Muscle of arm (tissue), 1 donor: ENCODE measurements at regions not wholly inside any gene's neighbourhood (a gene's known extent, or its start where the extent isn't known, plus 50 kb on each side); places are given as distances from the start of the nearest gene placed in this dataset.
"Not testable (repeated sequence)": the region's sequence is repeated elsewhere in the genome, so short reads cannot be mapped to it uniquely, and the experiment has no call there.

Experiments used
- DNase-seq: peaks from one replicate; pipeline ENCODE4 v3.0.0-alpha.2; 2013

GRCh38 chrX:28189011-28189410, 207.8 kb upstream of the DCAF8L1 start:
- DNase-seq, result no peak

- no peak for DNase-seq
Measured at GRCh38 chrX:28188526-28188925, 207.3 kb upstream of the DCAF8L1 start.

GRCh38 chrX:28180096-28180495, 198.8 kb upstream of the DCAF8L1 start:
- DNase-seq, result peak; percentile 10

GRCh38 chrX:28178206-28178605, 197.0 kb upstream of the DCAF8L1 start:
- no peak for DNase-seq

- no peak for DNase-seq
Measured at GRCh38 chrX:28177202-28177601, 196.0 kb upstream of the DCAF8L1 start.

GRCh38 chrX:28170713-28171112, 189.5 kb upstream of the DCAF8L1 start:
- DNase-seq, result no peak

GRCh38 chrX:28158019-28158777, 176.9 kb upstream of the DCAF8L1 start:
- DNase-seq, result no peak

- not testable (repeated sequence) for DNase-seq
Measured at GRCh38 chrX:28152263-28152662, 171.0 kb upstream of the DCAF8L1 start.

GRCh38 chrX:28135378-28136047, 154.3 kb upstream of the DCAF8L1 start:
- DNase-seq, result no peak

GRCh38 chrX:28133763-28134162, 152.5 kb upstream of the DCAF8L1 start:
- no peak for DNase-seq

GRCh38 chrX:28127662-28128061, 146.4 kb upstream of the DCAF8L1 start:
- no peak for DNase-seq

GRCh38 chrX:28126886-28127285, 145.6 kb upstream of the DCAF8L1 start:
- DNase-seq, result no peak

GRCh38 chrX:28124416-28124815, 143.2 kb upstream of the DCAF8L1 start:
- DNase-seq, result no peak

GRCh38 chrX:28120580-28121245, 139.5 kb upstream of the DCAF8L1 start:
- DNase-seq, result not testable (repeated sequence)

GRCh38 chrX:28120072-28120471, 138.8 kb upstream of the DCAF8L1 start:
- no peak for DNase-seq

- no peak for DNase-seq
Measured at GRCh38 chrX:28108186-28108945, 127.1 kb upstream of the DCAF8L1 start.

- DNase-seq, result no peak
Measured at GRCh38 chrX:28099166-28099565, 117.9 kb upstream of the DCAF8L1 start.

GRCh38 chrX:28085653-28086052, 104.4 kb upstream of the DCAF8L1 start:
- no peak for DNase-seq

GRCh38 chrX:28058901-28059300, 77.7 kb upstream of the DCAF8L1 start:
- peak; percentile 9 for DNase-seq

GRCh38 chrX:28042826-28043564, 61.7 kb upstream of the DCAF8L1 start:
- no peak for DNase-seq

- DNase-seq, result no peak
Measured at GRCh38 chrX:28042260-28042659, 61.0 kb upstream of the DCAF8L1 start.
